ENCODE measurements at regions not wholly inside any gene's neighbourhood (a gene's known extent, or its start where the extent isn't known, plus 50 kb on each side); places are given as distances from the start of the nearest gene placed in this dataset.

DNA sequence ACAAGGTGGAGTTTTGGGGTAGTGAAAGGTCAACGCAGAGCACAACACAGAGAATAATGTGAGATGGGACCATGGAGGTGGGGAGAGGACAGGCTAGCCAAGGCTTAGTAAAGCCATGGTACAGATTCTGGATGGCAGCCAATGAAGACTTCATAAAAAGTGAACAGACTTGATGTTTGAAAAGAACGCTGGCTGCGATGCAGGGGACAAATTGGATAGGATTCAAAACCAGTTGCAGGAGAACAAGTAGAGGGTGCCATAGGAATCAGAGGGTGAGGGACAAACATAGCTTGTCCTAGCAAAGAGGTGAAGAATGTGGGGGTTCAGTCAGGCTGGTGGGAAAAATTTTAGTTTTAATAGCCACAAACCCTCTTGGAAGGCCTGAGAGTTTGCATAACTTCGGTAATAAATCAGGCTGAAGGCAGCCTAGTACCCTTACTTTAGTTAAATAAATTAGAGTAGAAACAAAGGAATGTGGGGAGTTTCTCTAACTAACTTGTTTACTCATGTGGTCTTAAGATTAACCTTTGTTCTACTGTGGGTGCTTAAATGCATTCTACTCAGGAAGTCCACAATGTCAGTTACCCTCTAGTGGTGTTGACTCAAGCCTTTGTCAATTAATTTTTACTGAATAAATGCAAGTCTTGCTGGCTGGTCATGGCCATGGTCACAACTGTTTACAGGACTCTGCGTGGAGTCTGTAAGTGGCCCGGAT, 216.4 kb downstream of the C6orf118 start:
- TF ChIP-seq, protein P1, sequence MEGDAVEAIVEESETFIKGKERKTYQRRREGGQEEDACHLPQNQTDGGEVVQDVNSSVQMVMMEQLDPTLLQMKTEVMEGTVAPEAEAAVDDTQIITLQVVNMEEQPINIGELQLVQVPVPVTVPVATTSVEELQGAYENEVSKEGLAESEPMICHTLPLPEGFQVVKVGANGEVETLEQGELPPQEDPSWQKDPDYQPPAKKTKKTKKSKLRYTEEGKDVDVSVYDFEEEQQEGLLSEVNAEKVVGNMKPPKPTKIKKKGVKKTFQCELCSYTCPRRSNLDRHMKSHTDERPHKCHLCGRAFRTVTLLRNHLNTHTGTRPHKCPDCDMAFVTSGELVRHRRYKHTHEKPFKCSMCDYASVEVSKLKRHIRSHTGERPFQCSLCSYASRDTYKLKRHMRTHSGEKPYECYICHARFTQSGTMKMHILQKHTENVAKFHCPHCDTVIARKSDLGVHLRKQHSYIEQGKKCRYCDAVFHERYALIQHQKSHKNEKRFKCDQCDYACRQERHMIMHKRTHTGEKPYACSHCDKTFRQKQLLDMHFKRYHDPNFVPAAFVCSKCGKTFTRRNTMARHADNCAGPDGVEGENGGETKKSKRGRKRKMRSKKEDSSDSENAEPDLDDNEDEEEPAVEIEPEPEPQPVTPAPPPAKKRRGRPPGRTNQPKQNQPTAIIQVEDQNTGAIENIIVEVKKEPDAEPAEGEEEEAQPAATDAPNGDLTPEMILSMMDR (IDR thresholded peaks at IDR 0.05): no peak
- TF ChIP-seq POLR2AphosphoS5 (IDR thresholded peaks at IDR 0.05): no peak
